ENCODE measurements at regions not wholly inside any gene's neighbourhood (a gene's known extent, or its start where the extent isn't known, plus 50 kb on each side); places are given as distances from the start of the nearest gene placed in this dataset.

DNA sequence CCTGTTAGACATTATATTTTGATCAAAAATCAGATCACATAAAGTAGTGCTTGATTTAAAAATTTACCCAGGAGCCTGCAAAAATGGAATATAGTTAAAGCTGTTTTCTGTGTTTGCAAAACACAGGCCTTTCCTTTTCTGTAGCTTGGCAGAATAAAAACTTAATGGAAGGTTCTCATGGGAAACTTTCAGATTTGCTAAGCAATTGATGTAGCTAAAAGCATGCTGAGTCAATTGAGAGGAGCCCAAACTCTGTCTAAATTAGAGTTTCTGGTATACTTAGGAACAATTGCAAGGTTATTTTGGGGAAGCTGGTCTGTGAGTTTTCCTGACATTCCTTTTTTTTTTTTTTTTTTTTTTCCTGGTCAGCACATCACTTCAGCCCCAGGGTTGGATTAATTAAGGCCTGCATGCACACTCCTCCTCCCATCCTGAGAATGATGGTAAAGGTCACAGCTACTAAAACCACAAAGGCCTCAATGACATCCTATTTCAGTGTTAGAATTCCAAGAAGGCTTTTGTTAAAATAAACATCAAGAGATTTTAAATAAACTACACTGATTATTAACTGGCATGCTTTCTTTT is 608.7 kb downstream of the PLPP3 start:
- DNase-seq (ENCODE audit: low read depth) = no peak

DNA sequence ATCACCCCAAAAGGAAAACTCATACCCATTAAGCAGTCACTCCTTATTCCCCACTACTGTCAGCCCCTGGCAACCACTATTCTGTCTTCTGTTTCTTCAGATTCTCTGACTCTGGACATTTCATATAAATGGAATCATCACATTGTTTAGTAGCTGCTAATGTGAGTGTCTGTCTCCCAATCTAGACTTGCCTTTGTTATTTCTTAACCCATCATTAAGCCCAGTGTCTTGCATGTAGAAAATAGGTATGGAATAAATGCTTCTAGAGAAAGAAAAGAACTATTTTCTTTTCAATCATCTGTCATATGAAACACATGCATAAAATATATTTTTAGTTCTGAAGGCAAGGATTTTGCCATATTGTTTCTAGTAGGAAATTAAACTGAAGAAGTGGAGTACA is 610.0 kb downstream of the PLPP3 start:
- DNase-seq (ENCODE audit: low read depth) = no peak

- no peak for DNase-seq (ENCODE audit: low read depth)
Measured at GRCh38 chr1:55968661-55969060, 610.7 kb downstream of the PLPP3 start.

DNA sequence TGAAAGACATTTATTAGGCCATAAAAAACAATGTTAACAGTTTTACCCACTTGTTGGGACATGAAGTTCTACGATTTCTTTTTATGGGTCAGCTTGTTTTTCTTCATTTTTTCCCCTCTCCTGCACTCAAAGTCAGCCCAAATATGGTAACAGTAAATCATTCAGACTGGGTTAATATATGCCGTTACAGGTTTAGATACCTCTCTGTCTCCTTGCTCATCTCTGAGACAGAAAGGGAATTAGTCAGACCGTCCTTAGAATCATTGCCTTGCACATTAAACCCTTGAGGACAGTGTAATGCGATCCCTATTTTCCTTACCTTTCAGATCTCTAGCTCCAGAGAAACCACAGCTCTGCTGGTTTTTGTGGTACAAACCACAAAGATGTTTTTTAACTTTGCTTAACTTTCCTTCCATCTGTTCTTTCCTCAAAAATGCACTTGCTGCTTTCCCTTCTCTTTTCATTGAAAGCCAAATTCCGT is 613.3 kb downstream of the PLPP3 start:
- no peak for DNase-seq (ENCODE audit: low read depth)

DNA sequence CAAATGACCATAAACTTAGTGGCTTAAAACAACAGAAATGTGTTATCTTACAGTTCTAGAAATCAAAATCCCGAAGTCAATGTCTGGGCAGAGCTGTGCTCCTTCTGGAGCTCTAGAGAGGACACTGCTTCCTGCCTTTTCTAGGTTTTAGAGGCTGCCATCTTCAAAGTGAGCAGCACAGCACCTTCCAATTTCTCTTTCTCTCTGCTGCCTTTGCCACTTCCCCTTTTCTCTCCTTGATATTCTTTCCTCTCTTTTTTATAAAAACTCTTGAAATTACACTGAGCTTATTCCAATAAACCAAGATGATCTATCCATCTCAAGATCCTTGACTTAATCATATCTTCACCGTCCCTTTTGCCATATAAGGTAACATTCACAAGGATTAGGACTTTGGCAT is 616.9 kb downstream of the PLPP3 start:
- DNase-seq (ENCODE audit: low read depth) = no peak

DNA sequence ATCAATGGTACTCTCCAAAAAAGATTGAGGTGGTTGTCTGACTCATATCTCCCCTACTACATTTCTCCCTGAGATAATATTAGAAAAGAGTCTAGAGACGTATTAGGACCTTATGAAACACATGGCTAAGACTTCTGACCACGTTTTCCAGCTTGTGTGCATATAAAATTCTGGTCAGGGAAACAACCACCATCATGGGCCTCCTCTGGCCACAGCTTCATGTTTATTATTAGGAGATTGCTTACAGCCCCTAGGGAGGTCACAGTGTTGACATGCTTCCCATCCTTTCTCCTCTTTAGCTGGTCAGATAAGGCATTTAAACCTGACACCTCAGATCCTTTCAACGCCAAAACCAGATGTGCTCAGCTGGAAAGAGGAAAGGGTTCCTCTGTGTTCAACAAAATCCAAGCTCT is 620.2 kb downstream of the PLPP3 start:
- DNase-seq (ENCODE audit: low read depth) = no peak

GRCh38 chr1:55958498-55958897 is 620.9 kb downstream of the PLPP3 start:
- DNase-seq (ENCODE audit: low read depth) = no peak

DNA sequence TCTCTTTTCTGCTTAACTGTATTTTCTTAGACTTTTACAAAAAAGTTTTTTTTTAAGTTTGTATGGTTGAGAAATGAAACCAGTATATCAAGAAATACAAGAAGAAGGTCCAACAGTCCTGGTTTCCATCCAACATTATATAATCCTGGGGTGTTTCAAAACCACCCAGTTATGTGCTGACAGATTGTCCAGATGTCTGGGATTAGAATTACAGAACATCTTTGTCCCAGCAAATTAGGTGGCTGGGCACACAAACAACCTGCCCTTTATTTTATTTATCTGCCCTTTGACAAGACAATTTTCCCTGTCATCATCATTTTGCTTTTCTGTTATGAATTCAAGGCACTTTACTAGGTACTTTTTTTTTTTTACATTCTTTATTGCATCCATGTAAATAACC is 622.1 kb downstream of the PLPP3 start:
- no peak for DNase-seq (ENCODE audit: low read depth)

DNA sequence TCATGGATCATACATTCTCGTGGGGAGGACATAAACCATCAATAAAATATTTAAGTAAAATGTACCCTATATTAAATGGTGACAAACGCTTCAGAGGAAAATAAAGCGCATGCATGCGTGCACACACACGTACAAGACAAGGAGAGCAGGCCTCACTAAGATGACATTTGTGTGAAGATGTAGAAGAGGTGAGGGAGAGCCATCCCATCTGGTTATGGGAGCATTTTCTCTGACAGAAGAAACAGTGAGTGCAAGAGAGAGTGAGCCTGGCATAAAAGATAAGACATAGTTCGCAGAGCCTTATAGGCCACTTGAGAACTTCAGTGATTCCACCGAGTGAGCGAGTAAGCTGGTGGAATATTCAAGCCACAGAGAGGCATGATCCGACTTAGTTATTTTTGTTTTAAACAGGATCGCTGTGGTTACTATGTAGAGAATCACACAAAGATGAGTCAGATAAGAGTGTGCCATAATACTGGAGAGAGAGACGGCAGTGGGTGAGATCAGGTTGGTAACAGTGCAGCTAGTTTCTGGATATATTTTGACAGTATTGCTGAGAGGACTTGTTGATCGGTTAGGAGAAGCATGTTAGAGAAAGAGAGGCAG is 624.2 kb downstream of the PLPP3 start:
- no peak for DNase-seq (ENCODE audit: low read depth)

GRCh38 chr1:55951291-55951690 is 628.1 kb downstream of the PLPP3 start:
- no peak for DNase-seq (ENCODE audit: low read depth)

DNA sequence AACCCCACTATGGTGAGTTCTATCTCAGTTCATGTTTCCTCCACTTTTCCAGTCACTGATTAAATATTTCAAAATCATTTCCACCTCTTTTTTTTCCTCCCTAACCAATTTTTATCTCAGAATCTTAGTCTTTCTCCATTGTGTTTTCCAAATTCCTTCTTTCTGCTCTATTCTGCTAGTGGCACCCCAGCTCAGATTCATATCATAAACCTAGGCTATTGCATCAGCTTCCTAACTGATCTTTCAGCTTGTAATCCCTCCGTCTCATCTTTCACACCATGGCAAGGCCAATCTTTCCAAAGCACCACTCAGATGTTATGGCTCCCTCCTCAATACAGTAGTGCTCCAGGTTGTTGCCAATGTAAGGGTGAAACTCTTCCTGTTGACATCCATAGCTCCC is 631.9 kb downstream of the PLPP3 start:
- DNase-seq (ENCODE audit: low read depth) = no peak

DNA sequence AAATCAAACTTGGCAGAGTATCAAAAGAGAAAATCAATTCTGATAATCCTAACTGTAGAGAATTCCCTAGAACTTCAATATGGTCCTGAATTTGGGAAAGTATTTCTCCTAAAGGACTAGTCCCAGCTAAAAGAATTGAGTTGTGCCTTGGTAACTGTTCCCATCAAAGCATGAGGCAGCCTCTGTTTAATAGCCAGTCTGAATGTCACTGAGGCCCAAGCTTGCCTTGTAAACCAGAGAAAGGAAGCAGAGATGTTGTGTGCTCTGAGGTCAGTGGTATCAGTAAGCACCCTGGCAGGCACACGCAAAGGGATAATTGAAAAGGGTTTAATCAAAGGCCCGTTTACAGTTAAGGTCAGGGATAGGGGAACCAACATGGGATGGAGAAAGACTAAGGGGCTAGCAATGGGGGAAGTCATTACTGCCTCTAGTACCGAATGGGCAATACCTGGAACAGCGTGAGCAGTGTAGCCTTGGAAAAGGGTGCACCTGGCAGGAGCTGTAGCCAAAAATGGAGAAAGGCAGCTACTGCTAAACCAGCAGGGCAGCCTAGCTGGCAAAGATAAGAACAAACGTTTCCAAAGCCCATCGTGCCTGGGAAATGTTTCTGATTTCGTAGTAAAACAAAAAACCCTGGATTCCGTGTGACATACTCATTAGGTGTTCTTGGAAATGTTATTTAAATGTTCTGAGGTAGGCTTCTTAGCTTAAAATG is 635.5 kb downstream of the PLPP3 start:
- no peak for DNase-seq (ENCODE audit: low read depth)

DNA sequence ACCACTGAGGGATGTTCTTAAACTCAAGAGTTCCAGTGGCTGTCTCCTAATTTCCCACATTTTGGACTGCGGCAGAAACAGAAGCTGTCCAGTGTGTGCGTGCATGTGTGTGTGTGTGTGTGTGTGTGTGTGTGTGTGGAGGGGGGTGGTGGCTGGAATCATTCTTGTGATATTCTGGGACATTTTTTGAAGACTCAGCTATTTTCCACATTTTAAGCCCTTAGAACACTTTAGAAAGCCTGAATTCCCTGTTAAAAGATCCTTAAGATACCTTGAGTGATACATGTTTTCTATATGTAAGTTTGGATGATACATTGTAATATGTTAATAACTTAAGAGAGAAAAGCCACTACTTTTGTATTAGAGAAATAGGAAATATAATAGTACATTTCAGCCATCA is 636.4 kb downstream of the PLPP3 start:
- DNase-seq (ENCODE audit: low read depth) = no peak

DNA sequence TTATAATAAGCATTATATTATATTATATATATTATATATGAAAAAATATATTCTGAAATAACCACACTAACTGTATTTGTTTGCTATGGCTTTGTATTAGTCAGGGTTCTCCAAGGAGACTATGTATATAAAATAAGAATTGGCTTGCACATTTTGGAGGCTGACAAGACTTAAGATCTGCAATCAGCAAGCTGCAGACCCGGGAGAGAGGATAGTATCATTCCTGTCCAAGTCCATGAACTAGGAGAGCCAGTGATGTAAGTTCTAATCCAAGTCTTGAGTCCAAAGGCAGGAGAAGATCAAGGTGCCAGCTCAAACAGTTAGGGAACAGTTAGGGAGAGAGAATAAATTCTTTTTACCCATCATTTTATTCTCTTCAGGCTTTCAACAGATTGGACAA is 639.5 kb downstream of the PLPP3 start:
- no peak for DNase-seq (ENCODE audit: low read depth)

DNA sequence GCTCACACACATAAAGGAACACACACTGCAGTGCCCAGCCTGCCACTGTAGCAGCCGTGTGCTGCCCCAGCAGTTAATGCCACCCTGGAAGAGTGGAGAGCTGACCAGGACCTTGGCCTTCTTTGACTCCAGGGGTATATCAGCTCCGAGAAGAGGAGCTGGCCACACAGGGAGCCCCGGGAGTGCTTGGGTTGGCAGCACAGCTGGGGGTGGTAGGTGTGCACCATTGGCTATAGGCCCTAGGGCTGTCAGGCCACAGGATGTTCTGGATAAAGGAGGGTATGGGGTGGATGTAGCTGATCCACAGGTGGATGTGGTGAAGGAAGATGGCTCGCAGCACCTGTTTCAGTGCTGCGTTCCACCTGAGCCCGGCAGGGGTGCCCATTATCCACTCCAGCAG is 640.5 kb downstream of the PLPP3 start:
- no peak for DNase-seq (ENCODE audit: low read depth)

DNA sequence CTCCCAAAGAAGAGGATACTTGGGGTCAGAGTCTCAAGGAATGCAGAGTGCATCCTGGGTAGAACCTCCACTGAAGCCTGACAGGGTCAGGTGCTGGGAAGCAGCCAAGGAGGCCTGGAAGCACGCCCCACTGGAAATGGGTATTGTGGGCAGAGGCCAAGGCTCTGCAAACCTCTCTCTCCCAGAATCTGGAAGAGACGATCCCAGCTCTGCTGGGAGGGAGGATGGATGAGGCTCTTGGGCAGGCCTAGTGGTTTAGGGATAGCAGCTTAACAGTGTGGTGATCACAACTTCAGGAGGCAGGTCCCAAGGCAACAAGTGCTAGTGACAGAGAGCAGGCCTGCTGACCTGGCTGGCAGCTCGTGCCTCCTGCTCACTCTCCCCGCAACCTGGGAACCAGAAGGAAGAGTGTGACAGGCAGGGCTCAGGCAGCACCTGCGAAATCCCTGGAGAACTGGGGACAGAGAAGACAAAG is 641.0 kb downstream of the PLPP3 start:
- DNase-seq (ENCODE audit: low read depth) = no peak

- no peak for DNase-seq (ENCODE audit: low read depth)
Measured at GRCh38 chr1:55937840-55938375, 641.5 kb downstream of the PLPP3 start.

- DNase-seq (ENCODE audit: low read depth) = no peak
Measured at GRCh38 chr1:55935236-55935635, 644.1 kb downstream of the PLPP3 start.

- no peak for DNase-seq (ENCODE audit: low read depth)
Measured at GRCh38 chr1:55932402-55932801, 647.0 kb downstream of the PLPP3 start.

DNA sequence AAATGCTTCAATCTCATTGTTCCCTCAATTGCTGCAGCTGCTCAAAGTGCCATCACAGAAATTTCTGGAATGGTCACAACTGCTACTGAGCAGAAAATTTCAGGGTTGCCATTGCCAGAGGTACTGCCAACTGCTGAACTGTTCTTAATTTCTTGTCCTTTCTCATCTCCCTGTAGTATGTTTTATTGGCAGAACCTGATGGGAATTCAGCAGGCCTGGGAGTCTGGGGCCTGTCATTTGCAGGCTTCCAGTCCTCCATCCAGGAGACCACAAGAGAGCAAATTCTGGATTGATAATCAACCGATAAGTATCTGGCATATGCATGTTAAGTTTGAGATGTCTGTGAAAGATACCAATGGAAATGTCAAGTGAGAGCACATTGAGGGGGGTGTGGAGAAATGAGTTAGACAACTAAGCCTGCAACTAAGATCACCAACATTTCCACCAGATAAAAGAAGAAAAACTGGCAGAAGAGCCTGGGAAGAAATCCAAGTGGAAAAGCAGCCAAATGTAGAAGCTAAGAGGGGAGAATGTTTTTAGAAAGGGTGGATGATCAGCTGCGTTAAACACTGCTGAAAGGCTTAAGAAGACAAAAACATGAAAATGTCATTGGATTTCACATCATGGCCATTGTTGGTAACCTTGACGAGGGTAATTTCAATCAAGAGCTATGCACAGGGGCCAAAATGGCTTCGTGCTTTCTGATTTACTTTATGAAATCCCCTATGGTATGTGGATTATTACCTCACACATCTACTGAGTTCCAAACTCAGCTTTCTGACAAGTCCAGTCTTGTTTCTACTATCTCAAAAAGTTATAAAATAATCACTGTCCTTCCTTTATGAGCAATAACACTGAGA is 648.1 kb downstream of the PLPP3 start:
- no peak for DNase-seq (ENCODE audit: low read depth)

DNA sequence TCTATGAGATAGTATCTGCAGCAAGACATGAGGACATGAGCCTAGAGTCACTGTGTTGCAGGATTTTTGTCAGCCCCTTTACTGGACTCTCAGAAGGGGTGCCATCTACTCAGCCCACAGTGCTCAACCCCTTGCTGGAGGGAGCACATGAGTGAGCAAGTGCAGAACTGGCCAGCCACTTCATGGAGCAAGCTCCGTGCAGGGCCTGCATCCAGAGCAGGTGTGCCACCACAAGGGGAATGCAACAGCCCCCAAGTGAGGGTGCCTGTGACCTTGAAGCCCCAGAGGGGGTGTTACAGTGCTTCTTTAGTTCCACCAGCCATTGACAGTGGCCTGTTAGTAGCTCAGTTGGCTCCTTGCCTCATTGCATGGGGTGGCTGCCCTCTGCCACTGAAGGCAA is 649.7 kb downstream of the PLPP3 start:
- DNase-seq (ENCODE audit: low read depth) = no peak

- no peak for DNase-seq (ENCODE audit: low read depth)
Measured at GRCh38 chr1:55928576-55928975, 650.8 kb downstream of the PLPP3 start.
